ENCODE measurements at regions not wholly inside any gene's neighbourhood (a gene's known extent, or its start where the extent isn't known, plus 50 kb on each side); places are given as distances from the start of the nearest gene placed in this dataset.

- TF ChIP-seq CTCF (IDR thresholded peaks at IDR 0.05) (no peak), POLR2AphosphoS5 (IDR thresholded peaks at IDR 0.05) (no peak)
Observed at GRCh38 chrX:10051866-10052480, 84.8 kb downstream of the CLDN34 start.
